Fibroblast of pulmonary artery (primary cell): ENCODE measurements at regions not wholly inside any gene's neighbourhood (a gene's known extent, or its start where the extent isn't known, plus 50 kb on each side); places are given as distances from the start of the nearest gene placed in this dataset.

Source experiments
- DNase-seq: peaks from one replicate; pipeline ENCODE4 v3.0.0-alpha.2; 2010; ENCODE audit warnings: low read depth
- H3K4me3 ChIP-seq: replicated peaks from 2 replicates; pipeline ENCODE4 v1.5.1; 2011; ENCODE audit warnings: low read depth, mild to moderate bottlenecking, control low read depth, low read length, moderate library complexity
- TF ChIP-seq, protein P1 (sequence below): IDR thresholded peaks from 2 replicates; pipeline ENCODE4 v1.5.1; 2011; ENCODE audit warnings: mild to moderate bottlenecking, control low read depth, low read length, inconsistent platforms; ENCODE audit errors: missing control alignments

- no peak overlapping the region for H3K4me3 ChIP-seq
- no peak for DNase-seq
- TF ChIP-seq, protein P1, sequence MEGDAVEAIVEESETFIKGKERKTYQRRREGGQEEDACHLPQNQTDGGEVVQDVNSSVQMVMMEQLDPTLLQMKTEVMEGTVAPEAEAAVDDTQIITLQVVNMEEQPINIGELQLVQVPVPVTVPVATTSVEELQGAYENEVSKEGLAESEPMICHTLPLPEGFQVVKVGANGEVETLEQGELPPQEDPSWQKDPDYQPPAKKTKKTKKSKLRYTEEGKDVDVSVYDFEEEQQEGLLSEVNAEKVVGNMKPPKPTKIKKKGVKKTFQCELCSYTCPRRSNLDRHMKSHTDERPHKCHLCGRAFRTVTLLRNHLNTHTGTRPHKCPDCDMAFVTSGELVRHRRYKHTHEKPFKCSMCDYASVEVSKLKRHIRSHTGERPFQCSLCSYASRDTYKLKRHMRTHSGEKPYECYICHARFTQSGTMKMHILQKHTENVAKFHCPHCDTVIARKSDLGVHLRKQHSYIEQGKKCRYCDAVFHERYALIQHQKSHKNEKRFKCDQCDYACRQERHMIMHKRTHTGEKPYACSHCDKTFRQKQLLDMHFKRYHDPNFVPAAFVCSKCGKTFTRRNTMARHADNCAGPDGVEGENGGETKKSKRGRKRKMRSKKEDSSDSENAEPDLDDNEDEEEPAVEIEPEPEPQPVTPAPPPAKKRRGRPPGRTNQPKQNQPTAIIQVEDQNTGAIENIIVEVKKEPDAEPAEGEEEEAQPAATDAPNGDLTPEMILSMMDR, result no peak
Measured at GRCh38 chr14:26765301-26765700, 167.5 kb upstream of the NOVA1 start.

GRCh38 chr14:26765768-26766520, 168.1 kb upstream of the NOVA1 start:
- H3K4me3 ChIP-seq, result no peak overlapping the region
- peak; percentile 95 for DNase-seq
- TF ChIP-seq, protein P1, result no peak

GRCh38 chr14:26766726-26767125, 168.9 kb upstream of the NOVA1 start:
- no peak for DNase-seq

GRCh38 chr14:26773906-26774593, 176.2 kb upstream of the NOVA1 start:
- DNase-seq, result peak; percentile 71
- TF ChIP-seq, protein P1, result no peak
- no peak overlapping the region for H3K4me3 ChIP-seq

More at GRCh38 chr14:26766726-26767125, 168.9 kb upstream of the NOVA1 start:
- no peak overlapping the region for H3K4me3 ChIP-seq
- TF ChIP-seq, protein P1, result no peak

DNA sequence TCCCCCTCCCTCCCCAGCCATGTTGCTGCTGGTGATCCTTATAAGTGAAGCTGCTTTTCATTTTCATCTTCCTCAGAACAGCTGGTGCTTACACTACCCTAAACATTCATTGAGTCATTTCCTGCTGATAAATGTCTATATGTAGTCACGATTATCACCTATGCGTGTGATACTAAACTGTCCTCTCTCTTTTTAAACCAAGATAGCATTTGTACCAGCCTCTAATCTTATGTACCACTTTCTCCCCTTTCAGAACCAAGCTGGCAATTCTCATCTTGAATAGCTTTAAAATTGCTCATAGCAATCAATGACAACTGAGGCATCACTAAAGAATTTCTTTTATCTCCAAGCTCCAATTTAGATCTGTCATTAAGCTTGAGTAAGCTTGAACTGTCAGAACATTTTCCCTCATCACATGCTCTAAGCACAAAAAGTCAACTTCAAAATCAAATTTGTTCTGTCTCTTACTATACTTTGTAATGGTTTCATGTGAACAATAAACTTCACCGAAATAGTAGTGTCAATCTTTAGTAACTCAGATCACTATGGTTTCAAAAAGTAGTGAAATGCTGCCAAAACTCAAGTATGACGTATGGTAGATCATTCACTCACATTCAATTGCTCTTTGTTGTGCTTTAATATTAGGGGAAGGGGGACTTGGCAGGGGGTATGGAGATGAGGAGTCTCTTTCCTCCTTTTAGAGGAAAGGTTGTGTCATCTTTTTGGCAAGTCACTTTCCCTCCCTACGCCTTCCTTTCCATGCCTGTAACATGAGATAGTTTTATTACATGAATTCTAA, 178.1 kb upstream of the NOVA1 start:
- TF ChIP-seq, protein P1, result no peak
- peak; percentile 90 for DNase-seq
- peak overlapping the region; percentile 40 for H3K4me3 ChIP-seq

- no peak overlapping the region for H3K4me3 ChIP-seq
- TF ChIP-seq, protein P1, result no peak
- no peak for DNase-seq
Measured at GRCh38 chr14:26791117-26791806, 193.4 kb upstream of the NOVA1 start.
